Lung (tissue), 11 donors: ENCODE measurements at regions not wholly inside any gene's neighbourhood (a gene's known extent, or its start where the extent isn't known, plus 50 kb on each side); places are given as distances from the start of the nearest gene placed in this dataset.

Source experiments
- ATAC-seq: fragments of 200-7000 bp; cut with Tn5 transposase; one replicate; pipeline ENCODE4 v1.9.1; 2020; ENCODE audit warnings: moderate number of reproducible peaks; ENCODE audit not compliant: insufficient read depth, low FRiP score
- DNase-seq, 3 donors: peaks; one replicate each; pipeline ENCODE4 v3.0.0-alpha.2; 2013 to 2017
- H3K27ac ChIP-seq, 2 donors: one replicate each; pipeline ENCODE4 v1.5.1; 2013; ENCODE audit warnings: mild to moderate bottlenecking in 2 of 2, moderate library complexity in 2 of 2, control low read depth in 1 of 2, inconsistent platforms in 1 of 2, low read depth in 1 of 2, low read length in 1 of 2
- H3K27me3 ChIP-seq, 3 donors: one replicate each; pipeline ENCODE4 v1.5.1; 2013; ENCODE audit warnings: low read length in 2 of 3; ENCODE audit not compliant: control insufficient read depth in 3 of 3, insufficient read depth in 3 of 3
- H3K36me3 ChIP-seq, 4 donors: one replicate each; pipeline ENCODE4 v1.5.1; 2013; ENCODE audit warnings: low read length in 4 of 4, mild to moderate bottlenecking in 1 of 4, moderate library complexity in 1 of 4; ENCODE audit not compliant: control insufficient read depth in 4 of 4, insufficient read depth in 4 of 4
- H3K4me1 ChIP-seq, 5 donors: one replicate each; pipeline ENCODE4 v1.5.1; 2013; ENCODE audit warnings: low read length in 5 of 5, mild to moderate bottlenecking in 2 of 5, moderate library complexity in 1 of 5; ENCODE audit not compliant: control insufficient read depth in 5 of 5, insufficient read depth in 5 of 5
- H3K4me3 ChIP-seq: one replicate; pipeline ENCODE4 v1.5.1; 2013; ENCODE audit warnings: mild to moderate bottlenecking, control low read depth, moderate library complexity
- H3K9ac ChIP-seq, 2 donors: one replicate each; pipeline ENCODE4 v1.5.1; 2013; ENCODE audit warnings: low read length in 2 of 2, control low read depth in 1 of 2; ENCODE audit not compliant: insufficient read depth in 1 of 2
- H3K9me3 ChIP-seq, 4 donors: one replicate each; pipeline ENCODE4 v1.5.1; 2013; ENCODE audit warnings: low read length in 3 of 4, mild to moderate bottlenecking in 1 of 4, moderate library complexity in 1 of 4; ENCODE audit not compliant: control insufficient read depth in 4 of 4, insufficient read depth in 3 of 4
- WGBS, 2 donors: extraction: QIAGEN DNeasy Blood & Tissue Kit; methylation state at CpG; one replicate each; pipeline ENCODE4 v1.1.7; 2013; 5-methylcytosine and 5-hydroxymethylcytosine counted together
- TF ChIP-seq, protein P1 (sequence below): IDR thresholded peaks from 2 replicates; pipeline ENCODE4 v1.5.1; 2012; ENCODE audit warnings: mild to moderate bottlenecking; ENCODE audit errors: control extremely low read depth, extremely low read depth
- donor health status: control.
- donor health status: control.
- donor health status: Bipolar disorder and iron deficiency.
- donor health status: healthy.
- donor health status: DM: yes; HTN: yes; CAD: no.

DNA sequence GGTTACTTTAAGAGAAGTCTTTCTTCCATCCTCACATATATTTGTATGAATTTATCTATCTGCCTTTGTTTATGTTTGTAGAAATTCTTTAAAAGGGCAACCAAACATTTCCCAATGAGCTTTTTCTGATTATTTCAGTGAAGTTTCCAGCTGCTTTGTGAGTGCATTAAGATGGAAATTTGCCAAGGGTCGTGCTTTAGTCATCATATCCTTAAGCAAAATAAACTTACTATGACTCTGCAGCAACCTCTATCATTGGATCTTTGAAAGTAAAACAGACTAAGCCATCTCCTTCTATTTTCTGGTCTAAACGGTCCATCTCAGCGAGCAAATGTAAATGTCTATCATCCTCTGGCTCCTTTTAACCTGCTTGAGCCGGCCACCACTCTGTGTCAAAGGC, 489.3 kb downstream of the SOX11 start:
- ATAC-seq: no peak
- TF ChIP-seq, protein P1, sequence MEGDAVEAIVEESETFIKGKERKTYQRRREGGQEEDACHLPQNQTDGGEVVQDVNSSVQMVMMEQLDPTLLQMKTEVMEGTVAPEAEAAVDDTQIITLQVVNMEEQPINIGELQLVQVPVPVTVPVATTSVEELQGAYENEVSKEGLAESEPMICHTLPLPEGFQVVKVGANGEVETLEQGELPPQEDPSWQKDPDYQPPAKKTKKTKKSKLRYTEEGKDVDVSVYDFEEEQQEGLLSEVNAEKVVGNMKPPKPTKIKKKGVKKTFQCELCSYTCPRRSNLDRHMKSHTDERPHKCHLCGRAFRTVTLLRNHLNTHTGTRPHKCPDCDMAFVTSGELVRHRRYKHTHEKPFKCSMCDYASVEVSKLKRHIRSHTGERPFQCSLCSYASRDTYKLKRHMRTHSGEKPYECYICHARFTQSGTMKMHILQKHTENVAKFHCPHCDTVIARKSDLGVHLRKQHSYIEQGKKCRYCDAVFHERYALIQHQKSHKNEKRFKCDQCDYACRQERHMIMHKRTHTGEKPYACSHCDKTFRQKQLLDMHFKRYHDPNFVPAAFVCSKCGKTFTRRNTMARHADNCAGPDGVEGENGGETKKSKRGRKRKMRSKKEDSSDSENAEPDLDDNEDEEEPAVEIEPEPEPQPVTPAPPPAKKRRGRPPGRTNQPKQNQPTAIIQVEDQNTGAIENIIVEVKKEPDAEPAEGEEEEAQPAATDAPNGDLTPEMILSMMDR: no peak
- Histone ChIP-seq H3K4me3 (no peak overlapping the region), H3K9me3 (no peaks in the 10 kb centered on the region), H3K36me3 (no peaks in the 10 kb centered on the region), H3K4me1 (peaks cover 0 to 48% (median 14%) of the 10 kb centered on the region in 5 donors), H3K27ac (no peak overlapping the region), H3K27me3 (no peaks in the 10 kb centered on the region), H3K9ac (no peak overlapping the region)
- WGBS, 2 donors: 37 to 52% methylated on average over 4 of the region's 4 CpGs
- peak; percentile 70 to 98 (median 97) for DNase-seq

DNA sequence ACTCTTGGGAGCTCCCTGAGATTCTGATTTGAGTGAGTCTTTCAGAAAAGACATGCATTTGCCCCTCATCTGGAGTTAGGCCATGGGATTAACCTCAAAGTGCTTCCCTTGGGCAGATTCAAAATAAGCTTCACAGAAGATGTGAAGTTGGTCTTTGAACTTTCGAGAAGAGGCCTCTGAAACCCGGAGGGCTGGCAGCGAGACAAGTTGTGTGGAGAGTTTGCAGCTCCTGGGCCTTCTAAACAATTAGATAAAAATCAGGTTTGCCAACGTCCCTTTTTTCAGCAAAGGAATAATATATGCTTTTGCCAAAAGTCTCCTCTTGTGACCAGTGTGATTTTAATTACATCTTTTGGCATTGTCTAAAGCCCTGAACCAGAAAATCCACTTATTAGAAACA, 489.7 kb downstream of the SOX11 start:
- Histone ChIP-seq H3K9me3 (no peaks in the 10 kb centered on the region), H3K4me1 (peaks cover 0 to 52% (median 17%) of the 10 kb centered on the region in 5 donors), H3K36me3 (no peaks in the 10 kb centered on the region), H3K9ac (peak overlapping the region in 1 of 2 donors; percentile 40), H3K27ac (no peak overlapping the region), H3K4me3 (no peak overlapping the region), H3K27me3 (no peaks in the 10 kb centered on the region)
- DNase-seq: peak; percentile 62 to 85 (median 80)
- 32 to 58% methylated on average over 4 of the region's 4 CpGs for WGBS, 2 donors
- TF ChIP-seq, protein P1: no peak
- no peak for ATAC-seq

DNA sequence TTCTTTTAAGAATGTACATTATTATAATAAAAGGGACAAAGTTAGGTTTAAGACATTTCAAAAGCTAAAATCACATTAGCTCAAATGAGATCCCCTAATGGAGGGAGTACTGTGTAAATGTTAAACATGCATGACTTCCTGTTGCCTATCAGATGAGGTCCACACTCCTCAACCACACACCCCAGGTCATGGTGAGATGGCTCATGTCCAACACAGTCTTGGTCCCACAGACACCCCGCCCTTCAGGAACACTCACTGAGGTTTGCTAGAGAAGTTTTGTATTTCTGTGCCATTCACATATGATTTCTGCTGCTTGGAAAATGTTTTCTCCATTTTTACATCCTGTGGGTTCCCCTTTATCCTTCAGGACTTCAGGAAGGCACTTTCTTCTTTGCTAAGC, 491.0 kb downstream of the SOX11 start:
- H3K4me1 ChIP-seq: peaks cover 0 to 54% (median 19%) of the 10 kb centered on the region in 5 donors
- no peak overlapping the region for H3K27ac ChIP-seq
- H3K27me3 ChIP-seq: no peaks in the 10 kb centered on the region
- DNase-seq: no peak
- no peak overlapping the region for H3K4me3 ChIP-seq
- peaks cover 0 to 2% (median 0%) of the 10 kb centered on the region in 4 donors for H3K9me3 ChIP-seq
- H3K36me3 ChIP-seq: no peaks in the 10 kb centered on the region
- TF ChIP-seq, protein P1: no peak
- WGBS, 2 donors: 38 to 76% methylated on average over 1 of the region's 1 CpG
- no peak for ATAC-seq
- H3K9ac ChIP-seq: no peak overlapping the region

DNA sequence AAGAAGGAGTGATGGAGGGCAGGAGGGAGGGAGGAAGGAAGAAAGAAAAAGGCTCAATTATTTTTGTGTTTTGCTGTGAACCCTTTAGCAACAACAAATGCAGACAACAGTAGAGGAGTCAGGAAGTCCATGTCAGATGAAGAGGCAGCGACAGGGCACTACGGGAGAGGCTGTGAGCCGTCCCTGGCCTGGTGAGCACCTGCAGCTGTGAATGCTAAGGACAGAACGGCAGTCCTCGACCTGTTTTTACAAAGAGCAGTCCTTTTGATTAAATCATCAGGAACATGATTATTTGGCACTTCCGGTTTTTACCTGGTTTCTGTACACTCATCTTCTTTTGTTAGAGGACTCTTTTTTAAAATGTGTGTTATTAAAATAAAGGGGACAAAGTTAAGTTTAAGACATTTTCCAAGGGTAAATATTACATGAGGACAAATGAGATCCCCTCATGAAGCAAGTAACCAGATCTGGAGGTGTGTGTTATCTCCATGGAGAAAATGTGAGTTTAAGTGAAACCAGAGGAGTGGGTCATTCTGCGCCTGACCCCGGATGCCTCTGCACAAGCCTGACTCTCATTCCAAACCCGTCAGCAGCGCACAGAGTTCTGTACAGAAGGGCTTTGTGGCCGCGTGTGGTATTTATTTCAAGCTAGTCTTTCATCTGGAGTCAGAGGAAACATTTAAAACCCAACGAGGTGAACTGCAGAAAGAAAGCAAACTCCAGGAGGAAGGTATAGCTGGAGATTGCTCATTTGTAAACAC, 492.5 kb downstream of the SOX11 start:
- Histone ChIP-seq H3K36me3 (no peaks in the 10 kb centered on the region), H3K27me3 (no peaks in the 10 kb centered on the region), H3K9me3 (peaks cover 0 to 2% (median 0%) of the 10 kb centered on the region in 4 donors), H3K9ac (no peak overlapping the region), H3K27ac (no peak overlapping the region), H3K4me1 (peaks cover 0 to 54% (median 19%) of the 10 kb centered on the region in 5 donors), H3K4me3 (no peak overlapping the region)
- peak; percentile 44 to 70 (median 53) for DNase-seq
- 70 to 77% methylated on average over 13 of the region's 13 CpGs for WGBS, 2 donors
- TF ChIP-seq, protein P1: no peak
- ATAC-seq: no peak
